ENCODE measurements at regions not wholly inside any gene's neighbourhood (a gene's known extent, or its start where the extent isn't known, plus 50 kb on each side); places are given as distances from the start of the nearest gene placed in this dataset.
A peak's percentile ranks its signal among the peaks of the same experiment; 100 is the strongest.

DNA sequence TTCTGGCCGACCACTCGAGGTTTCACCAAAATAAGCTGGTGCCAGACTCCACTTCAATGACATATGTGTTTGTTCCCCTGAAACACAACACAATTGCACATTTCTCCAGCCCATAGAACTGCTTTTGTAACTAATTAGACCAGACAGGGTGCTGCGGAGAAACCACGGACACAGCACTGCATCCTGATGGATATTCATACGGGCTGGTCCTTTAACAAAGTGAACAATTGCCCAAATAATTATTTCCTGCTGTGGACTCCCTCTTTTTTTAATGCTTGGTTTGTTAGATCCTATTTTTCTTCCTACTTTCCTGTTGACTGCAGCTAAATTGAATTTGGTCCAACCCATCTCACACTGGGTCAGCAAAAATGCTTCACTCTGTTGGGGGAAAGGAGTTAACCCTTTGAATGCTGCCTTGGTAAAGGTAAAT lies 198.6 kb upstream of the BMPER start:
- Histone ChIP-seq H2AFZ (ENCODE audit: low read depth, low read length) (no peak overlapping the region), H3K27me3 (ENCODE audit: insufficient read depth, low read length) (no peaks in the 10 kb centered on the region), H4K20me1 (ENCODE audit: insufficient read depth, low read length) (no peaks in the 10 kb centered on the region), H3K79me2 (ENCODE audit: insufficient read depth, low read length) (no peaks in the 10 kb centered on the region), H3K4me2 (ENCODE audit: low read length) (peak overlapping the region; percentile 51), H3K36me3 (ENCODE audit: insufficient read depth, low read length) (no peaks in the 10 kb centered on the region), H3K27ac (ENCODE audit: low read depth, low read length) (no peak overlapping the region), H3K4me3 (ENCODE audit: insufficient read depth, low read depth, low read length) (no peak overlapping the region), H3K9ac (ENCODE audit: low read length) (no peak overlapping the region), H3K4me1 (ENCODE audit: insufficient read depth, low read length) (no peaks in the 10 kb centered on the region), H3K9me3 (ENCODE audit: insufficient read depth, low read depth, low read length) (peaks cover 3% of the 10 kb centered on the region)
- Mint-ChIP-seq H3K36me3 (ENCODE audit: low read depth, unreplicated experiment) (peaks cover 2% of the 10 kb centered on the region), H3K9me3 (ENCODE audit: unreplicated experiment) (peaks cover 7% of the 10 kb centered on the region), H3K27ac (ENCODE audit: unreplicated experiment) (no peak overlapping the region), H3K27me3 (ENCODE audit: low read depth, unreplicated experiment) (peaks cover 1% of the 10 kb centered on the region), H3K4me3 (ENCODE audit: unreplicated experiment) (no peak overlapping the region), H3K4me1 (ENCODE audit: low read depth, unreplicated experiment) (peaks cover 12% of the 10 kb centered on the region)
- no peak for TF ChIP-seq EZH2 (IDR thresholded peaks at IDR 0.05; ENCODE audit: insufficient read depth, low read length)
- DNase-seq (ENCODE audit: low read depth) (no peak), FAIRE-seq (no peak)

DNA sequence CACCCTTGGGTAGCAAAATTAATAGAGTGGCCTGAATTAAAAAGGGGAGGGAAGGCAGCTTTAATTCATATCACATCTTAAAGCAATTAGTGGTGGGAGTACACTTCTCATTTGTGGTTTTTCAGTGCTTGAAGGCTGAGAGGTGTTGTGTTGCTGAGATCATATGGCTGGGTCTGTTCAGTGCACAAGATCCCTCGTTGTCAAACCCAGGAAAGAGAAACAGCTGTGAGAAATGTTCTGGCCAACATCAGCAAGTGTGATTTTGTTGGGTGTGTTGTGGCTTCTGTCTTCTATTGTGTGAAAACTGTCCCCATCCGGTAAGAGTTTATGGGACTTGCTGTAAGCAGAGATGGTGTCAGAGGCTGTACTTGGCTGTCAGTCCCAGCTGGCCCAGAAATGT lies 197.9 kb upstream of the BMPER start:
- no peak overlapping the region for H3K4me3 Mint-ChIP-seq (ENCODE audit: unreplicated experiment)
- FAIRE-seq = no peak
- Histone ChIP-seq H3K27ac (ENCODE audit: low read depth, low read length) (no peak overlapping the region), H3K36me3 (ENCODE audit: insufficient read depth, low read length) (no peaks in the 10 kb centered on the region), H4K20me1 (ENCODE audit: insufficient read depth, low read length) (no peaks in the 10 kb centered on the region), H3K4me1 (ENCODE audit: insufficient read depth, low read length) (no peaks in the 10 kb centered on the region), H3K9ac (ENCODE audit: low read length) (no peak overlapping the region), H3K9me3 (ENCODE audit: insufficient read depth, low read depth, low read length) (no peaks in the 10 kb centered on the region), H3K4me2 (ENCODE audit: low read length) (no peak overlapping the region), H3K27me3 (ENCODE audit: insufficient read depth, low read length) (no peaks in the 10 kb centered on the region), H3K4me3 (ENCODE audit: insufficient read depth, low read depth, low read length) (no peak overlapping the region), H3K79me2 (ENCODE audit: insufficient read depth, low read length) (no peaks in the 10 kb centered on the region), H2AFZ (ENCODE audit: low read depth, low read length) (no peak overlapping the region)
- peaks cover 12% of the 10 kb centered on the region for H3K4me1 Mint-ChIP-seq (ENCODE audit: low read depth, unreplicated experiment)
- no peak for TF ChIP-seq EZH2 (IDR thresholded peaks at IDR 0.05; ENCODE audit: insufficient read depth, low read length)
- TF ChIP-seq CTCF (IDR thresholded peaks at IDR 0.05; ENCODE audit: insufficient read depth, low read depth, low read length) = no peak
- peaks cover 2% of the 10 kb centered on the region for H3K9me3 Mint-ChIP-seq (ENCODE audit: unreplicated experiment)
- DNase-seq (ENCODE audit: low read depth) = no peak
- no peak overlapping the region for H3K27ac Mint-ChIP-seq (ENCODE audit: unreplicated experiment)
- H3K27me3 Mint-ChIP-seq (ENCODE audit: low read depth, unreplicated experiment) = peaks cover 1% of the 10 kb centered on the region
- H3K36me3 Mint-ChIP-seq (ENCODE audit: low read depth, unreplicated experiment) = no peaks in the 10 kb centered on the region

- Histone ChIP-seq H3K4me2 (ENCODE audit: low read length) (no peak overlapping the region), H2AFZ (ENCODE audit: low read depth, low read length) (no peak overlapping the region), H3K9ac (ENCODE audit: low read length) (no peak overlapping the region), H3K9me3 (ENCODE audit: insufficient read depth, low read depth, low read length) (no peaks in the 10 kb centered on the region), H4K20me1 (ENCODE audit: insufficient read depth, low read length) (no peaks in the 10 kb centered on the region), H3K4me3 (ENCODE audit: insufficient read depth, low read depth, low read length) (no peak overlapping the region), H3K36me3 (ENCODE audit: insufficient read depth, low read length) (no peaks in the 10 kb centered on the region), H3K27me3 (ENCODE audit: insufficient read depth, low read length) (no peaks in the 10 kb centered on the region), H3K4me1 (ENCODE audit: insufficient read depth, low read length) (no peaks in the 10 kb centered on the region), H3K27ac (ENCODE audit: low read depth, low read length) (no peak overlapping the region), H3K79me2 (ENCODE audit: insufficient read depth, low read length) (no peaks in the 10 kb centered on the region)
- peak; percentile 62 for FAIRE-seq
- Mint-ChIP-seq H3K36me3 (ENCODE audit: low read depth, unreplicated experiment) (no peaks in the 10 kb centered on the region), H3K9me3 (ENCODE audit: unreplicated experiment) (no peaks in the 10 kb centered on the region), H3K27me3 (ENCODE audit: low read depth, unreplicated experiment) (peaks cover 7% of the 10 kb centered on the region), H3K27ac (ENCODE audit: unreplicated experiment) (no peak overlapping the region), H3K4me1 (ENCODE audit: low read depth, unreplicated experiment) (peaks cover 12% of the 10 kb centered on the region), H3K4me3 (ENCODE audit: unreplicated experiment) (no peak overlapping the region)
- TF ChIP-seq CTCF (IDR thresholded peaks at IDR 0.05; ENCODE audit: insufficient read depth, low read depth, low read length) = no peak
- no peak for TF ChIP-seq EZH2 (IDR thresholded peaks at IDR 0.05; ENCODE audit: insufficient read depth, low read length)
- DNase-seq (ENCODE audit: low read depth) = peak; percentile 64
Measured at GRCh38 chr7:33710608-33711007, 194.7 kb upstream of the BMPER start.
